HG02970 (cell line): ENCODE measurements at regions not wholly inside any gene's neighbourhood (a gene's known extent, or its start where the extent isn't known, plus 50 kb on each side); places are given as distances from the start of the nearest gene placed in this dataset.
"Not testable (repeated sequence)": the region's sequence is repeated elsewhere in the genome, so short reads cannot be mapped to it uniquely, and the experiment has no call there.

Experiments used
- ATAC-seq: cut with Tn5 transposase; IDR thresholded peaks from one replicate; pipeline ENCODE4 v1.9.1; 2021; ENCODE audit warnings: mild to moderate bottlenecking, moderate library complexity, moderate number of reproducible peaks; ENCODE audit not compliant: unreplicated experiment, low FRiP score

DNA sequence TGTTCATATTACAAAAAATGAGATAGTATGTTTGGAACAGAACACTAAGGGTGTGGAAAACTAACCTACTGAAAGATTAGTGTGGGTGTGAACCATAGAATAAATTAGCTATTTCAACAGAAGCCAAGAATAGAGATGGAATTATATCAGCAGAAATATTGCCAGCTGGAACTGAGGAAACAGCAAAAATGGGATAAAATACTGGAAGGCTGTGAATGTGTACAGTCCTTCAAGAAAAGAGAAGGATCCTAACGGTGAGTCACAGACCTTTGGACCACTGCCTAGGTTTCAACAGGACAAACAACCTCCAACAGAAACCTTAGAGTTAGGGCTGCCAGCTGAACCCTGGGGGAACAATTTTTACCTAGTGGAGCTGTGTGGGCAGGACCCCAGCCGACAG is 395.0 kb downstream of the ZWINT start:
- ATAC-seq: no peak

DNA sequence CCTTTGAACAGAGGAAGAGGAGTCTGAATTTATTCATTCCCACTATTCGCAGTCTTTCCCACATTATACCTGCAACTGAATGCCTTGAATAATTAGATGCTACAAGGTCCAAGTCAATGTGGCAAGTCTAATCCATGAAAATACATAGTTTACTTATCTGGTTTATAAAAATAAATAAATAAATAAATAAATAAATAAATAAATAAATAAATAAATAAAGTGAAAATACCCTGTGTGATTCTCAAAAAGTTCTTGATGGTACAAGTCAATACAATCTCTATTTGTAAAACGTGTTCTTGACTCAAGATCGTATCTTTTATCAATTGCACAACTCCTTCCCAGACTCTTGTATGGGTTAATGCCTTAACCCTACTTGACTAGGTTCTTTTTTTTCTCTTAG is 417.7 kb downstream of the ZWINT start:
- no peak for ATAC-seq

DNA sequence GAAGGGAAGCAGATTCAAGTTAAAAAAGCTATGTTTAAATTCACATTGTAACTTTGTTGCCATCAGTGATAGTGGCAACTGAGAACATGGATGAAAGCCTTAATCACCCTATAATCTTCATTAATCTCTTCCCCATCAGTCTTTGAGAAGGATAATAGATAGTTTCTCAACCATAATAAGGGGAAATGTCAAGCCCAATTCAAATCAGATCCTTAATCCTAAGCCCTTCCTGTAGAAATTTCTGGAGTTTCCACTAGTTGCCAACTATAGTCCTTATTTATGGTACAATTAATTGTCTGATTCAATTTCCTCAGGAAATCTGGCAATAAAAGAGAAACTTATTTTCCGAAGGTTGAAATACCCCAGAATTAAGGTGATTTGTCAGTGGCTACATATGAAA is 431.8 kb downstream of the ZWINT start:
- no peak for ATAC-seq

DNA sequence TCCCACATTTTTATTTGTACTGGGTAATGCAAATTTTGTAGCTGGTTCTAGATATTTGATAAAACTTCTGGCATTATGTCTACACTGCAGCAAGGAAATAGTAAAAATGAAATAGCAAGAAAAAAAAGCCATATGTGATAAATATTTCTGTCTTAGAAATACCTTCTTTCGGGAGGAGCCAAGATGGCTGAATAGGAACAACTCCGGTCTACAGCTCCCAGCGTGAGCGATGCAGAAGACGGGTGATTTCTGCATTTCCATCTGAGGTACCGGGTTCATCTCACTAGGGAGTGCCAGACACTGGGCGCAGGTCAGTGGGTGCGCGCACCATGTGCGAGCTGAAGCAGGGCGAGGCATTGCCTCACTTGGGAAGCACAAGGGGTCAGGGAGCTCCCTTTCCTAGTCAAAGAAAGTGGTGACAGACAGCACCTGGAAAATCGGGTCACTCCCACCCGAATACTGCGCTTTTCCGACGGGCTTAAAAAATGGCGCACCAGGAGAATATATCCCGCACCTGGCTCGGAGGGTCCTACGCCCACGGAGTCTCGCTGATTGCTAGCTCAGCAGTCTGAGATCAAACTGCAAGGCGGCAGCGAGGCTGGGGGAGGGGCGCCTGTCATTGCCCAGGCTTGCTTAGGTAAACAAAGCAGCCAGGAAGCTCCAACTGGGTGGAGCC is 461.4 kb downstream of the ZWINT start:
- ATAC-seq: not testable (repeated sequence)

DNA sequence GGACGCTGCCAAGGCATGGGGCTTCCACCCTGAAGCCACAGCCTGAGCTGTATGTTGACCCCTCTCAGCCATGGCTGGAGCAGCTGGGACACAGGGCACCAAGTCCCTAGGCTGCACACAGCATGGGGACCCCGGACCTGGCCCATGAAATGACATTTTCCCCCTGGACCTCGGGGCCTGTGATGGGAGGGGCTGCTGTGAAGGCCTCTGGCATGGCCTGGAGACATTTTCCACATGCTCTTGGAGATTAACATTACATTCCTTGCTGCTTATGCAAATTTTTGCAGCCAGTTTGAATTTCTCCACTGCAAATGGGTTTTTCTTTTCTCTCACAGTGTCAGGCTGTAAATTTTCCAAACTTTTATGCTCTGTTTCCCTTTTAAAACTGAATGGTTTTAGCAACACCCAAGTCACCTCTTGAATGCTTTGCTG is 463.6 kb downstream of the ZWINT start:
- ATAC-seq: no peak

DNA sequence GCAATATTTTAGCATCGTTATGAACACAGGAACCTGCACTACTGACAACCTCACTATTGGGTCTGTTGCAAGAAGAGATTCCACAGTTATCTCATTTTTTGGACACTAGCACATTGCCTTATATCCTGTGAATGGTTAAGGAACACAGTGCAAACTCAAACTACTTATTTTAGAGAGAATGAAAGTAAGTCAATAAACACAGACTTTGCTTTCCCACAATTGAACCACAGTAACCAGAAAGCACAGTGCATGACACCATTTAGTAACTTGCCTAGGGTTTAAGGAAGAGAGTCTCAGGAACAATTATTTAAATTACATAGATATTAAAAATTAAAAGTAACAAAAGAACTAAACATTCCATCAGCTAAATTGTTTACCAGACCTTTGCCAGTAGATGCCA is 468.8 kb downstream of the ZWINT start:
- no peak for ATAC-seq

DNA sequence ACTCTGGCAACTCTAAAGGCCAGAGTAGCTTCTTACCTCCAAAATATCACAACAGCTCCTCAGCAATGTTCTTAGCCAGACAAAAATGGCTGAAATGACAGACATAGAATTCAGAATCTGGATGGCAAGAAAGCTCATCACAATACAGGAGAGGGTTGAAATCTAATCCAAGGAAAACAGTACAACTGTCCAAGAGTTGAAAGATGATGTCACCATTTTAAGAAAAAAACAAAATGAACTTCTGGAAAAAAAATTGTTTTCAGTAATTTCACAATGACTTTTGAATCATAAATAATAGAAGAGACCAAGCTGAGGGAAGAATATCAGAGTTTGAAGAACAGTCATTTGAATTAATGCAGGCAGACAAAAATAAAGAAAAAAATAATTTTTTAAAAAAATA is 479.5 kb downstream of the ZWINT start:
- no peak for ATAC-seq

DNA sequence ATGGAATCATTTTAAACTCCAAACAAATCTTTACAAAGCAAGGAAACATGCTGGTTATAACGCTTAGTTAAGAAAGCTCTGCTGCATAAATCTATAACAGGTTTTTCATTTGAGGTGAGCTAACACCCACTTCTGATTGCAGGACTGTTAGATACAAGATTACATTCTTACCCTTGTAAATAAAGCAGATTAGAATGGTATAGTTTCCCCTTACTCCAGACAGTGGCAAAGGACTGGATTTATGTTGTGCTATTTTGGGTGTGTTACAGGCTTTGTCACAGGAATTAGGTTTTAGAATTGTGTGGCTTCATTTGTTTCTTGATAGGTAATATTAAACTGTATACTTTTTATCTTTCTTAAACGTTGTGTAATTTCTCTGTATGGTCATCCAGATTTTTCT is 487.6 kb downstream of the ZWINT start:
- no peak for ATAC-seq

DNA sequence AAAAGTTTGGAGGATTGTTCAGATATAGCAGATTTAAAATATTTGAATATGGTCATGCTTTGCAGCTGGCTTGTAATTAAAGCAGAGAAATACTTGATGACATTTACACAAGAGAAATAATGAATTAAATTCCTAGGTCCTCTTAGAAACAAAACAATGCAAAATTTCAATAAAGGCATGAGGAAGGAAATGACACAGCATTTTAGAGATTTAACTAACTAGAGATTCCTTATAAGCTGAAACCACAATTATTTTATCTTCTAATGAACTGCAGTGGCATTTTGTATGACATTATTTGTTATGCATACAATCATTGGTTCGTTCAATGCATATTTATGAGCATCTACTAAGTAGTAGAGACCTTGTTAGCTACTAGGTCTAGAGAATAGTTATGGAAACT is 490.9 kb downstream of the ZWINT start:
- no peak for ATAC-seq

DNA sequence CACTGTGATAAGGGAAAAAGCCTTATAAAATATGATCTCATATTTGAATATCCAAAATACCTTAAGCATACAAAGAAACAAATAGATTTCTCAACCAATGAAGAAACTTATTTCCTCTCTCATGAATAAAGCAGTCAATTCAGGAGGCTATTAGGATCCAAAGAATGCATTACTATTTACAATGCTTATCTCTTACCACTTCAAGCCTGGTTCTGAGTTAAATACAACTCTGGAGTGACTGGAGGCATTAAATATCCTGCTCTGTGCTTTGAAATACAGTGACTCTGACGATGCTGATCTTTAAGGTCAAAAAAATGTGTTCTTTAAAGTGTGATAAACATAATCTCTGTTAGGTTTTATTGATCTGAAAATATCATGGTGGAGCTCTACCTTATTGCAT is 493.2 kb downstream of the ZWINT start:
- no peak for ATAC-seq

DNA sequence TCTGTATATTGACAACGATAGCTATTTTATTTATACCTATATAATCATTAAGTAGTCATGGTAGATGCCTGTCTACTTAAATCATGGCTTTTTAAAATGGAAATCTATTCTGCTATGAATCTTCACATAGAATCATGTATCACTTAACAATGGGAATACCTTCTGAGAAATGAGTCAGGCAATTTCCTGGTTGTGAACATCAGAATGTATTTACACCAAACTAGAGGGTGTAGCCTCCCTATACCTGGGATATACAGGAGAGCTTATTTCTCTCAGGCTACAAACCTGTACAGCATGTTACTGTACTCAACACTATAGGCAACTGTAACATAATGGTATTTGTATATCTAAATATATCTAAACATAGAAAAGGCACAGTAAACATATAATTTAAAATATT is 502.3 kb downstream of the ZWINT start:
- no peak for ATAC-seq

DNA sequence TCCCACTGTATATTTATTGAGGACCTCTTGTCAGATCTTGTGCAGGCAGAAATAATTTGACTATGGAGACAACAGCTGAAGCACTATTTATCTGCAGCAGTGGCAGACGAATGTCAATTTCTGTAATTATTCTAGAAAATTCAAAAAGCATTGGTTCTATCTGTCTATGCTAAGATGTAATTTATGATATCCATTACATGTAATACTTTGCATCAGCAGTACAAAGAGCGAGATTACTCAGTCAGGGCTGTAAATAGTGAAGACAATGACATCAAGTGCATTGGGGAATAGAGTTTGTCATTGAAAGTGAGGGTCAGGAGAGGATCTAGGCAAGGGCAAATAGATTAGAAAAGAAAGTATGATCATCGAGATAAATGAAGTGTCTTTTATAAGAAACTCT is 508.2 kb downstream of the ZWINT start:
- ATAC-seq: no peak

DNA sequence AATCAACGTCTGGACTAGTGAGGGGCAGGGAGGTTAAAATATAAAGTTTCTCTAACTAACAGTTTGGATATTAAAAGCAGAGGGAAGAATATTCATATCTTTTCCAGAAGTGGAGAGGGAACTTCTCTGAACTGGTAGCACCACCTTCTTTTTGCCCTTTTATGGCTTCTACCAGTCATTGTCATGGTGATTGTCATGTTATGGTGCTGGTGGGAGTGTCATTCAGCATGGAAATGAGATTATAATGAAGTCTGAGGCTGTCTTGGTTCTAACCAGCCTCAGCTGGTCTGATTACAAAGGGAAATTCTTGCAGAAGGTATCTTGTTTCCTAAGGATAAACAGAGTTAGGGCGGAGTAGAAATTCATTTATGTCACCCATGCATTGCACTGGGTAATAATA is 523.8 kb downstream of the ZWINT start:
- ATAC-seq: no peak

DNA sequence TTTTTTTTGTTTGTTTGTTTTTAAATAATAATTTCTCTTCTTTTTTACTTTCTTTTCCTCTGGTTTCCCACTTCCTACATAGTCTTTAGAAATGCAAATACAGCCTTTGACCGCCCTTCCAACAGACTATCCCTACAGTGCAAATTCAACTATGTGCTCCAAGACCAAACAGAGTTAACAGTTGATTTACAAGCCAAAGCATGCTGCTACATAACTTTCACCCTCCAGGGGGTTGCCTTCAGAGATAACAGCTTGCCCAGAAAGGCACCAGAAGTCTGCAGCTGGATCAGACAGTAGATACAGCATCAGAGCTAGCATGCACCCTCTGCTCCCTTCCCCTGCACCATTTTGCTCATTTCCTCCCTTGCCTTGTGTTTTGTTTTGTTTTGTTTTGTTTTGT is 539.0 kb downstream of the ZWINT start:
- no peak for ATAC-seq

DNA sequence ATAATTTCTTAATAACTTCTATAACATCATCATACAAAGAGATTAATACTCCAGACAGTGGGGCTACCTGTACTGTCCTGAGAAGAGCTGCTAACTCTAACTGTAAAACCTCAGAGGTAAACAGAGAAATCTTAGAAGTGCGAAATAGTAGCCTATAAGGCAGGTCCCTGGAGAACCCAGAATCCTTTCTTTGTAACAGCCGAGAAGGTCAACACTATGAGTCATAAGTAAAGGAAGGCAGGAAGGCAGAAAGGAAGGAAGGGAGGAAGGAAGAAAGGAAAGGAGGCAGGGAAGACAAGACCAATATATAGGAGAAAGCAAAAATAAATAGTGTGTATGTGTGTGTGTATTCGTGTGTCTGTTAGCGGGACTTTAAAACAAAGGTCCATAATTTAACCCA is 540.6 kb downstream of the ZWINT start:
- ATAC-seq: no peak

DNA sequence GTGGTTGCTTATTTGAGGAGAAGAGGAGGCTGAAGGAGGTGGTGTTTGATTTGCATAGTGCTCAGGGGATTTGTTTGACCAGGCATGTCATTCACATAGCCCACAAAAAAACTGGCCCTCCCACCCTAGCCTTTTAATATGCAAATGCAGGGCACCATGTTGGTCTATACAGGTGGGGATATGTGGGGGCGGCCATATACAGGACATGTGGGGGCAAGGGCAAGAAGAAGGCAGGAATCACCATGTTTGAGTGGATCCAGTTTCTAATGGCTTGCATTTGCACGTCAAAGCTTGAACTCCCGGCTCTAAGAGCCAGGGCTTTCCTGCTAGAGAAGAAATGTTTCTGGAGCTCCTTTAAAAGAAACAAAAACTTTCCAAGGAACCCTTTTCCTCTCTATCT is 541.0 kb downstream of the ZWINT start:
- ATAC-seq: no peak

DNA sequence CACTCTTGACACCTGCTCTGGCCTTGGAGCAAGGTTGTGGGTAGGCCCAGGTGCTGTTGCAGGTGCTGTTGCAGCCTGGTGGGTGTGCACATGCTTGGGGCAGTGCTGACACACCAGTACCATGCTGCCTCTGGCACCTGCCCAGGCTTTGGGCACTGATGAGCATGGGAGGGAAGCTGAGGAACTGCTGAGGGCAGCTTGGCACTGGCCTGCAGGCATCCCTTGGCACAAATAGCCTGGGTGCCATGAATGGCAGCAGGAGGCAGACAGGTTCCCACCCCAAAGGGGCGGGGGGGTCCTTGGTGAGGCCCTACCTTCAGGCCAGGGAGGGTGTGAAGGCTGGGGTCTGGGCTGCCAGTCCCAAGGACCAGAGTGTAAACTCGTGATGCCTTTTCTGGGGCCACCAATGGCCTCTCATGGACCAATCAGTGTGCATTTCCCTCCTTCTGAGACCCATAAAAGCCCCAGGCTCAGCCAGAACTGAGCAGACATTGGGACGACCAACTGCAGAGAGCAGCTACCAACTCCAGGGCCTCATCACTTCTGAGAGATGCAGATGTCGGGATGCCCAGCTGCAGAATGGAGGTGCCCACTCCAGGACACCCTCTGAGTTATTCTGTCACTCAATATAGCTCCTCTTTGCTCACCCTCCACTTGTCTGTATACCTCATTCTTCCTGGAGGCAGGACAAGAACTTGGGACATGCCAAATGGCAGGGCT is 547.4 kb downstream of the ZWINT start:
- no peak for ATAC-seq

DNA sequence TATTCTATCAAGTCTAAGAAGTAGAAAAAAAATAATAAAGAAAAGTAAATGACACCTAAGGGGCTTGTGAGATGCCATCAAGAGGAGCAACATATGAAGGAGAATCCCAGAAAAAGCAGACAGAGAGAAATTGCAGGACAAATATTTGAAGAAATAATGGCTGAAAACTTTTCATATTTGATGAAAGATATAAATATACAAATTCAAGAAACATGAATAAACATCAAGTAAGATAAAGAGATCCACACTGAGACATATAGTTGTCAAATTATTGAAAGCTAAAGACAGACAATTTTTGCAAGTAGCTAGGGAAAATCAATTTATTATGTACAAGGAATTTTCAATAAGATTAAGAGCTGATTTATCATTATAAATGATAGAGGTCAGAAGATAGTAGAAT is 558.0 kb downstream of the ZWINT start:
- ATAC-seq: no peak

DNA sequence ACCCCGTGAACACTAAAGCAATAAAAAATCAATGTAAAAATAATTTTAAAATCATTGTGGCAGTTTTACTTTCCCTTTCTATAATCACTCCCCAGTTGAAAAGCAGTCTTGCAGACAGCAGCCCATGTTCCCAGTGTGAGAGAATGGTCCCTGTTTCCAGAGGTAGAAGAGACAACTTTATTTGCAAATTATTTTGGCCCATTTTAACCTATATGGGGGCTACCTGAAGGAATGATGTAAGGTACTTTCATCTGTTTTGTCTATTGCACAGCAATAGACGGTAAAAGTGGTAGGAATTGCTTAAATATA is 559.8 kb downstream of the ZWINT start:
- no peak for ATAC-seq

DNA sequence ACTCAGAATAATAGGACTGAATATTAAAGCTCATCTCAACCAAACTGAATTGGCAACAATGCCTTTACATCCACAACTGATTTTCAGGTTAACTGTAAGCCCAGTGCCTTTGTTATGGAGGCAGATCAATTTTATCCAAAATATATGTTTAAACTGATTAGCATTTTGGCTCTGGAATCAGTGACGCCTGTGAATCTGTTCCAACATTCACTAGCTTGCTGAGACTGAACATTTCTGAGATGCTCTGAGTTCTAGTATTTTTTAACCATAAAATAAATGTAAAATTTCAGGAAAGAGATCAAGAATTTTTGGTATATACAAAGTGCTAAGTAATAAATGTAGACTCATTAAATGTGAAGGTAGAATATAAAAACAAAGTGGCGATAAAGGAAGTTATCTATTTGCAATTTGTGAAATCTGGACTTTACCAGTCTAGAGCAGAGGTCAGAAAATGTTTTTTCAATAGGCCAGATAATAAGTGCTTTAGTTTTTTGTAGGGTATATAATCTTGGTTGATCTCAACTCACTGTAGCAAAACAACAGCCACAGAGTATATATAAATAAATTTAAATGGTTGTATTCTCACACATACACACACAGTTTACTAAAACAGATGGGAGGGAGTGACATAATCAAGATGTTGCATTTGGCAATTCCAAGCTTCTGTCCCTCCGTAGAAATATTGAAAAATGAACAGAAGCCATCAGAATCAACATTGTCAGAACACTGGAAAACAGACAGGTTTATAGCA is 560.3 kb downstream of the ZWINT start:
- no peak for ATAC-seq

DNA sequence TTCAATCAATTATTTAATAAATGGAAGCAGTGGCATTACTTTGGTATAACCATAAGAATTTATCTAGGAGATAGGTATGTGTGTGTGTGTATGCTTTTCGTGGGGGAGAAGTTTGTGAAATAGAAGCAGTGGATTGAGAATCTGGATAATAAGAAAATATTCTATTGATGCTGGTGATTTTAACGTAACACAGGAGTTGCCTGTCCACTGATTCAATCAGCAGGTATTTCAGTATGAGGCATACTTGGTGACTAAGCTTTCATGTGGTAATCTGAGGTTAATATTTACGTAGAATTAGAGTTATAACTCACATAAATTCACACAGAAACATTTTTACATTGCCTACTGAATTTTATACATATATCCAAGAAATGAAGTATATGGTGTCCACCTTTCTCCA is 568.0 kb downstream of the ZWINT start:
- ATAC-seq: no peak

DNA sequence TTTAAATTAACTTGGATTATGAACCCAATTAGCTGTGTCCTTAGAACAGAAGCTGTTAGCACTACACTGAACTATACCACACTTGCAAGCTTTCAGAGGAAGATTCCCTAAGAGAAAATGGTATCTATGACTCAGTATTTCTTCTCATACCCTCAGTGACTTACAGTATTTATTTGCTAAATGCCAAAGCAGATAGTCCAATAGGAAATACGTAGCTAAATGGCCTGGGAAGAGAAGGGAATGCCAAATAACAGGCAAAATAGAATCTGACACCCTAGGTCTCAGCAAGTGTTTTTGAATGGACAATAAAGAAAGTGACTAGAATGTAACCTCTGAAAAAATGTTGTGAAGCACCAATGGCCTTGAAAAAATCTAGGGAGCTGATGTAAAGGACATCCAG is 570.8 kb downstream of the ZWINT start:
- not testable (repeated sequence) for ATAC-seq
